SIG-M5 treated with dmso at 0.1 percent for 504 hours (cell line): ENCODE measurements at regions not wholly inside any gene's neighbourhood (a gene's known extent, or its start where the extent isn't known, plus 50 kb on each side); places are given as distances from the start of the nearest gene placed in this dataset.

Experiments used
- DNase-seq: peaks from one replicate; lab custom pipeline; 2025; ENCODE audit not compliant: unreplicated experiment; lab: John Stamatoyannopoulos, UW

DNA sequence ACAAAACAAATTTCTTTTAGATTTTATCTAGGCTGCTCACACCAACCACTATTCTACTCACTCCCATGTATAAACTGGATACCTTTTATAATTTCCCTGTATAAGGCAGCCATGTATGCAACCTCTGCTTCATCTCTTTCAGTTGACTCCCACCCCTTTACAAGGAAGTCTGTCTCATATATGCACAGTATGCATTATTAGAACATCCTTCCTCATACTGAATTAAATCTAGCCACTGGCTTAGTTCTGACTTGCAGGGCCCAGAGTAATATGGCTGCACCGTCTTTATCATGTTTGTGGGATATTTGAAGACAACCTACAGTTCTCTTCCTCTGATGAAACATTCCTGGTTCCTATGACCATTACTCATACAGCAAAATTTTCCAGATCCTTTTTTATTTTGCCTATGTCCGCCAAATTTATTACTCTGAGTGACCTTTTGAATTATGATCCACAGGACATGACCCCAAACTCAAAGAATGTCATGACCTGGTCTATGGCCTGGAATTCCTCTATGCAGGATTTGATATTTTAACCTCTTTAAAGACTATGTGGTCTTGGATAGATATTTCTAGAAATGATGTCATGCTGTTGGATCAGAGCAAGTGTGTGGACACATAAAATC, 76.6 kb upstream of the ITGA1 start:
- DNase-seq: no peak

DNA sequence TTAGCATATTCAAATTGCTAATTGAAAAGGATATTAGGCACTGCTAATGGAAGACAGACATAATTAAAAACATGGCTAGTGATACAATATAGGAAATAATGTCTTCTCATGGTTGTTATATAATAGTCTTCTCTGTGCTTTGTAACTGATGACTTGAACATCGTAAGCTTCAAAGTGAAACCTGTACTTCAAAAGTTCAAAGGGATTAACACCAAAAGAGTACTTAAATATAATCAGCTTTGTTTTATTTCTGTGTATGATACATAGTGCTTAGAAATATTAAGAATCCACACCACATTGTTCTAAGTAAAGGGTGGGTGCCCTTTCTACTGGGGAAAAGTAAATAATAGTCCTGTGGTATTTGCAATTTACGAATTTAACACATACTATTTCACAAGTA, 75.4 kb upstream of the ITGA1 start:
- DNase-seq: no peak

- no peak for DNase-seq
These were observed 62.5 kb upstream of the ITGA1 start for GRCh38 chr5:52725065-52725746.

GRCh38 chr5:52725808-52726207, 61.9 kb upstream of the ITGA1 start:
- DNase-seq: no peak

- DNase-seq: no peak
These were observed 60.7 kb upstream of the ITGA1 start for GRCh38 chr5:52727020-52727419.

GRCh38 chr5:52727576-52727975, 60.1 kb upstream of the ITGA1 start:
- DNase-seq: no peak

DNA sequence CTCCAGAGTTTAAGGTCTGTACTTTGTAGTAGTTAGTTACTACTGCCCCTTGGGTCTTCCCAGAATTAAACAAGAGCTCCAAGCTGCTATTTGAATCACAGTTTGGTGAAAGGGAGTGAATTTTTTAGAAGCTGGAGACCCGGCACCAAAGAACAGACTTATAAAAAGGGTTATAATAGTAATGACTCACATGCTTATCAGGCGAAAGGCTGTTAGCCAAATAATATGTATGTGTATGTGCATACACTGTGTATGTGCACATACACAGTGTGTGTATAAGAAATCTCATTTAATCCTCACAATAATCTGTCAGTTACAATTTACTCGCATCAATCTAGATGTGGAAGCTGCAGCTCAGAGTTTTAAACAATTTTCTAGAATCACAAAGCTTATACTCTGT, 59.5 kb upstream of the ITGA1 start:
- no peak for DNase-seq

DNA sequence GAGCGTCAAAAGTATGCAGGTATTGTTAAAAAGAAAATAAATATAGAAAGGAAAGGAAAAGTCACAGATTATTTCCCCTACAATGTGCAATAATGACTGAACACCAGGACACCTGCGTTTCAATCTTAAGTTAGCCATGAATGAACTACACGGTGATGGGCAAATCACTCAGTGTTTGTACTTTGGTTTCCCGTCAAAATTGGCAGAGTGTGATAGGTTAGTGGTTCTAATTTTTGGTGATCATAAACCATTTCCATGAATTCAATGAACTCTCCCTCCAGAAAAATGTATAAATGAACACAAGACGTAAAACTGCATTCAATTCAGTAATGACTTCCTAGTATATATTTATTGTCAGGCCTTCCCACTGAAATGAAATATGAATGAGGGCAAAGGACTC, 59.0 kb upstream of the ITGA1 start:
- DNase-seq: no peak

GRCh38 chr5:52731274-52732027, 56.3 kb upstream of the ITGA1 start:
- no peak for DNase-seq

DNA sequence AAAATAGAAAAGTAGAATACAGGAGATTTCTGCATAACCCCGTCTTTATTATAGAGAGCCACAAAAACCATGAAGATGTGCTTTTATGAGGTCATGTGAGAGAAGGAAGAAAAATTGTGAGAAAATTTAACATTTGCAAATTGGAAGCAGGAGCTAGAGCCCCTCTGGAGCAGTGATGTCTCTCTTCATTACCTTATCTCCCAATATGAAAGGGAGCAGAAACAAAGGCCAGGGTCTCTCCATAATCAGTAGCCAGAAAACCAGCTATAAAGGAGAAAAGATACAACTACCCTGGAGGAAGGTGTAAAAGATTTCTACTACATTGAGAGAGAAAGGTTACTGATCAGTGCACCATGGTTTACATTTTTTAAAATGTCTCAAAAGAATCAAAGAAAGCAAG, 53.2 kb upstream of the ITGA1 start:
- no peak for DNase-seq

- DNase-seq: no peak
These were observed 52.6 kb upstream of the ITGA1 start for GRCh38 chr5:52735139-52735538.
